H1 (cell line): ENCODE measurements at regions not wholly inside any gene's neighbourhood (a gene's known extent, or its start where the extent isn't known, plus 50 kb on each side); places are given as distances from the start of the nearest gene placed in this dataset.
A peak's percentile ranks its signal among the peaks of the same experiment; 100 is the strongest.

Source experiments
- CTCF ChIA-PET: fragments of 300-600 bp; sonication (Branson Sonifier 250); formaldehyde crosslinking; loops from one replicate; lab custom pipeline; 2021; ENCODE audit not compliant: partially characterized antibody; lab: Charles Lee
- POLR2A ChIA-PET: fragments of 300-600 bp; sonication (Branson Sonifier 250); formaldehyde crosslinking; loops from one replicate; lab custom pipeline; 2021; ENCODE audit warnings: inconsistent platforms; ENCODE audit not compliant: partially characterized antibody; lab: Charles Lee
- DNase-seq, 2 experiments: peaks; one replicate each; pipeline versions ENCODE4 v3.0.0 to v3.0.0-alpha.2; 2010 to 2022; ENCODE audit warnings: low spot score in 2 of 2, low read depth in 1 of 2, mixed read lengths in 1 of 2
- FAIRE-seq: peaks from 2 replicates; lab custom pipeline; 2011; peaks lifted over from hg19 to GRCh38; lab: Jason Lieb, UNC
- H2AFZ ChIP-seq: 2 replicates; pipeline ENCODE4 v1.8.1; 2012; ENCODE audit warnings: low read length, inconsistent platforms
- H2AK5ac ChIP-seq: 2 replicates; pipeline ENCODE4 v1.6.1; 2013; ENCODE audit warnings: low read depth, low read length
- H2BK120ac ChIP-seq: replicated peaks from 2 replicates; pipeline ENCODE3; 2013; ENCODE audit warnings: low read depth, low read length, inconsistent platforms
- H2BK12ac ChIP-seq: 2 replicates; pipeline ENCODE4 v1.6.1; 2013; ENCODE audit warnings: low read depth, low read length
- H2BK15ac ChIP-seq: 2 replicates; pipeline ENCODE4 v1.6.1; 2013; ENCODE audit warnings: low read length
- H2BK20ac ChIP-seq: 2 replicates; pipeline ENCODE4 v1.6.1; 2013; ENCODE audit warnings: low read length
- H2BK5ac ChIP-seq: 2 replicates; pipeline ENCODE4 v1.6.1; 2013; ENCODE audit warnings: low read depth, low read length
- H3K14ac ChIP-seq: 2 replicates; pipeline ENCODE4 v1.6.1; 2013; ENCODE audit warnings: inconsistent platforms; ENCODE audit not compliant: insufficient read length
- H3K18ac ChIP-seq: 2 replicates; pipeline ENCODE4 v1.6.1; 2013; ENCODE audit warnings: low read length; ENCODE audit errors: extremely low read depth
- H3K23ac ChIP-seq: 2 replicates; pipeline ENCODE4 v1.6.1; 2013; ENCODE audit warnings: inconsistent platforms; ENCODE audit not compliant: insufficient read length
- H3K23me2 ChIP-seq: 2 replicates; pipeline ENCODE4 v1.6.1; 2013; ENCODE audit warnings: low read depth, low read length
- H3K27ac ChIP-seq: 2 replicates; pipeline ENCODE4 v1.6.1; 2011; ENCODE audit warnings: low read depth, low read length, inconsistent platforms
- H3K27me3 ChIP-seq, 4 experiments: replicated peaks in 1 of 4; 1 replicate in 1 of 4; 2 replicates in 3 of 4; pipeline versions ENCODE4 v1.6.1 to v1.8.1; 2011 to 2013; ENCODE audit warnings: low read length in 3 of 4, mild to moderate bottlenecking in 3 of 4, inconsistent platforms in 2 of 4, mixed read lengths in 2 of 4, moderate library complexity in 1 of 4; ENCODE audit not compliant: control insufficient read depth in 3 of 4, insufficient read depth in 3 of 4; ENCODE audit errors: extremely low read depth in 1 of 4
- H3K36me3 ChIP-seq, 4 experiments: 2 replicates each; pipeline versions ENCODE4 v1.6.1 to v1.8.1; 2011 to 2013; ENCODE audit warnings: mild to moderate bottlenecking in 4 of 4, low read length in 3 of 4, moderate library complexity in 2 of 4, control low read depth in 1 of 4, inconsistent platforms in 1 of 4; ENCODE audit not compliant: insufficient read depth in 4 of 4, control insufficient read depth in 2 of 4
- H3K4ac ChIP-seq: replicated peaks from 2 replicates; pipeline ENCODE3; 2013; ENCODE audit warnings: low read length, low read depth, mixed read lengths, inconsistent platforms; ENCODE audit not compliant: insufficient read length
- H3K4me1 ChIP-seq, 4 experiments: replicated peaks in 1 of 4; 1 replicate in 1 of 4; 2 replicates in 3 of 4; pipeline versions ENCODE4 v1.6.1 to v1.8.1; 2011 to 2013; ENCODE audit warnings: low read length in 3 of 4, inconsistent platforms in 2 of 4, mixed read lengths in 1 of 4; ENCODE audit not compliant: insufficient read depth in 4 of 4, control insufficient read depth in 3 of 4
- H3K4me2 ChIP-seq, 2 experiments: 2 replicates each; pipeline versions ENCODE4 v1.6.1 to v1.8.1; 2011 to 2013; ENCODE audit warnings: low read depth in 2 of 2, low read length in 2 of 2, control low read depth in 1 of 2, inconsistent platforms in 1 of 2, mild to moderate bottlenecking in 1 of 2; ENCODE audit not compliant: insufficient read depth in 1 of 2
- H3K4me3 ChIP-seq, 4 experiments: fragments of 200-600, 300-600 bp in 1 of 4; sonication (generic), shearing (Covaris generic), sonication (Bioruptor Twin) in 1 of 4; 2 replicates each; pipeline versions ENCODE4 v1.5.1 to v1.8.1; 2011 to 2016; ENCODE audit warnings: low read length in 4 of 4, low read depth in 3 of 4, control low read depth in 2 of 4, inconsistent platforms in 2 of 4, mild to moderate bottlenecking in 2 of 4, mixed read lengths in 1 of 4, moderate library complexity in 1 of 4; ENCODE audit not compliant: insufficient read depth in 2 of 4; ENCODE audit errors: extremely low read depth in 1 of 4
- H3K56ac ChIP-seq: replicated peaks from 2 replicates; pipeline ENCODE3; 2013; ENCODE audit warnings: low read depth, mild to moderate bottlenecking, mixed read lengths, low read length, inconsistent platforms; ENCODE audit not compliant: insufficient read length
- H3K79me1 ChIP-seq: 2 replicates; pipeline ENCODE4 v1.6.1; 2013; ENCODE audit warnings: low read depth, low read length, control low read depth
- H3K79me2 ChIP-seq, 2 experiments: 2 replicates each; pipeline versions ENCODE4 v1.6.1 to v1.8.1; 2012 to 2013; ENCODE audit warnings: low read length in 2 of 2, mild to moderate bottlenecking in 2 of 2, inconsistent platforms in 1 of 2; ENCODE audit not compliant: insufficient read depth in 2 of 2, control insufficient read depth in 1 of 2
- H3K9ac ChIP-seq, 4 experiments: replicated peaks in 1 of 4; 1 replicate in 1 of 4; 2 replicates in 3 of 4; pipeline versions ENCODE4 v1.6.1 to v1.8.1; 2011 to 2013; ENCODE audit warnings: low read depth in 3 of 4, low read length in 3 of 4, control low read depth in 2 of 4, mild to moderate bottlenecking in 2 of 4, moderate library complexity in 2 of 4, inconsistent platforms in 1 of 4; ENCODE audit errors: extremely low read depth in 1 of 4
- H3K9me3 ChIP-seq, 2 experiments: 2 replicates each; pipeline versions ENCODE4 v1.6.1 to v1.8.1; 2012 to 2013; ENCODE audit warnings: mild to moderate bottlenecking in 2 of 2, moderate library complexity in 2 of 2, control low read depth in 1 of 2, inconsistent platforms in 1 of 2, low read depth in 1 of 2, low read length in 1 of 2, mixed read lengths in 1 of 2; ENCODE audit not compliant: insufficient read depth in 2 of 2
- H4K20me1 ChIP-seq, 2 experiments: replicated peaks in 1 of 2; 2 replicates each; pipeline versions ENCODE3 to v1.8.1; 2011 to 2013; ENCODE audit warnings: inconsistent platforms in 2 of 2, low read length in 2 of 2, mild to moderate bottlenecking in 1 of 2; ENCODE audit not compliant: insufficient read depth in 2 of 2, control insufficient read depth in 1 of 2
- H4K5ac ChIP-seq: 2 replicates; pipeline ENCODE4 v1.6.1; 2013; ENCODE audit warnings: low read length, low read depth, mixed read lengths, inconsistent platforms; ENCODE audit not compliant: insufficient read length
- H4K8ac ChIP-seq: 2 replicates; pipeline ENCODE4 v1.8.0; 2013; ENCODE audit warnings: mild to moderate bottlenecking, moderate library complexity, low read length, inconsistent platforms; ENCODE audit not compliant: insufficient read depth; ENCODE audit errors: extremely low read depth
- H4K91ac ChIP-seq: replicated peaks from 2 replicates; pipeline ENCODE3; 2013; ENCODE audit warnings: low read length, mixed read lengths, inconsistent platforms; ENCODE audit not compliant: insufficient read length
- CEBPB ChIP-seq: IDR thresholded peaks from 2 replicates; pipeline ENCODE4 v1.6.1; 2012; ENCODE audit warnings: low read depth, low read length
- E2F6 ChIP-seq: IDR thresholded peaks from 2 replicates; pipeline ENCODE4 v1.6.1; 2012; ENCODE audit warnings: inconsistent platforms
- EZH2 ChIP-seq: fragments of 200-600 bp; sonication (generic); IDR thresholded peaks from 2 replicates; pipeline ENCODE4 v1.7.1; 2012; ENCODE audit warnings: low read depth, mild to moderate bottlenecking, moderate library complexity, low read length, inconsistent platforms; ENCODE audit not compliant: severe bottlenecking
- HDAC6 ChIP-seq: IDR thresholded peaks from one replicate; pipeline ENCODE4 v1.7.1; 2012; ENCODE audit warnings: low read depth, mild to moderate bottlenecking, inconsistent platforms, low read length, moderate library complexity
- JUND ChIP-seq: IDR thresholded peaks from 2 replicates; pipeline ENCODE4 v1.6.1; 2011; ENCODE audit warnings: mild to moderate bottlenecking, improper control_type of control experiment, low read length
- MAX ChIP-seq: IDR thresholded peaks from 2 replicates; pipeline ENCODE4 v1.6.1; 2012; ENCODE audit warnings: inconsistent platforms
- RAD21 ChIP-seq, 2 experiments: IDR thresholded peaks in 1 of 2; conservative IDR thresholded peaks in 1 of 2; 2 replicates each; pipeline ENCODE4 v1.6.1; 2011; ENCODE audit warnings: low read depth in 2 of 2, low read length in 2 of 2, improper control_type of control experiment in 1 of 2, inconsistent platforms in 1 of 2, mild to moderate bottlenecking in 1 of 2, moderate library complexity in 1 of 2
- RXRA ChIP-seq: IDR thresholded peaks from 2 replicates; pipeline ENCODE4 v1.6.1; 2011; ENCODE audit warnings: low read depth, mild to moderate bottlenecking, low read length, moderate library complexity; ENCODE audit not compliant: insufficient read depth
- SIN3A ChIP-seq, 2 experiments: IDR thresholded peaks in 1 of 2; conservative IDR thresholded peaks in 1 of 2; 2 replicates each; pipeline ENCODE4 v1.6.1; 2011 to 2012; ENCODE audit warnings: low read length in 2 of 2, improper control_type of control experiment in 1 of 2, low read depth in 1 of 2, mild to moderate bottlenecking in 1 of 2
- TAF1 ChIP-seq: IDR thresholded peaks from 2 replicates; pipeline ENCODE4 v1.6.1; 2011; ENCODE audit warnings: mild to moderate bottlenecking, low read depth, low read length
- WGBS, 2 experiments: shearing (Covaris generic) in 1 of 2; methylation state at CpG; one replicate each; pipeline versions ENCODE4 v1.1.6 to v1.1.7; 2013 to 2015; ENCODE audit warnings: low lambda C conversion rate in 2 of 2, mixed read lengths in 2 of 2, inconsistent platforms in 1 of 2, low coverage in 1 of 2, missing lambda C conversion rate in 1 of 2; ENCODE audit not compliant: insufficient replicate concordance in 2 of 2, insufficient coverage in 1 of 2, insufficient read length in 1 of 2; ENCODE audit errors: extremely low coverage in 1 of 2, missing lambda C conversion rate in 1 of 2; 5-methylcytosine and 5-hydroxymethylcytosine counted together

- no peak overlapping the region for H3K4me2 ChIP-seq
- peak overlapping the region; percentile 55; the same call in 1 of the 2 replicates for H2BK5ac ChIP-seq
- 94% methylated on average over 2 of the region's 2 CpGs; no CpG with 5 or more reads in 1 of the 2 experiments for WGBS, 2 experiments
- peak overlapping the region; percentile 35; the same call in 1 of the 2 replicates for H2BK15ac ChIP-seq
- no peaks in the 10 kb centered on the region for H3K9me3 ChIP-seq
- no peak overlapping the region for H4K5ac ChIP-seq
- H3K4me1 ChIP-seq: peaks cover 0 to 2% (median 0%) of the 10 kb centered on the region in 4 experiments; a peak in 1 of 7 replicates
- no peaks in the 10 kb centered on the region for H3K23me2 ChIP-seq
- H3K27ac ChIP-seq: no peak overlapping the region
- no peak overlapping the region for H3K56ac ChIP-seq
- H2AK5ac ChIP-seq: no peak overlapping the region
- CTCF ChIA-PET: interaction anchor here (0.7 to 18.4 kb wide), 19 partner anchors 9 to 281 kb away, joined by 3 to 273 read pairs (median 4); no protein-coding TSS in a partner anchor
- H2BK12ac ChIP-seq: peak overlapping the region; percentile 60; the same call in 1 of the 2 replicates
- H3K4ac ChIP-seq: no peak overlapping the region
- no peak overlapping the region for H4K8ac ChIP-seq
- no peak overlapping the region for H2AFZ ChIP-seq
- no peaks in the 10 kb centered on the region for H3K79me1 ChIP-seq
- peak overlapping the region; percentile 29 for H4K91ac ChIP-seq
- POLR2A ChIA-PET: interaction anchor here (3.3 kb wide), 1 partner anchor 281 kb away, joined by 12 read pairs; no protein-coding TSS in a partner anchor
- H4K20me1 ChIP-seq: no peaks in the 10 kb centered on the region
- H3K36me3 ChIP-seq: no peaks in the 10 kb centered on the region
- peaks cover 0 to 3% (median under 1%) of the 10 kb centered on the region in 4 experiments; a peak in 1 of 7 replicates for H3K27me3 ChIP-seq
- no peak overlapping the region for H3K23ac ChIP-seq
- H2BK120ac ChIP-seq: peak overlapping the region; percentile 25
- no peak overlapping the region for H3K14ac ChIP-seq
- no peak overlapping the region for H2BK20ac ChIP-seq
- H3K18ac ChIP-seq: no peak overlapping the region; the same call in 1 of the 2 replicates
- FAIRE-seq (no peak), DNase-seq (no peak)
- H3K9ac ChIP-seq: no peak overlapping the region
- no peaks in the 10 kb centered on the region for H3K79me2 ChIP-seq
- H3K4me3 ChIP-seq: no peak overlapping the region
- TF ChIP-seq HDAC6: no peak
- no peak for TF ChIP-seq JUND
- TF ChIP-seq CEBPB: no peak
- TF ChIP-seq RAD21 (IDR thresholded peaks at IDR 0.05 in 1 of 2, conservative IDR thresholded peaks at IDR 0.05 in 1 of 2; ENCODE audit: low read depth in 2 of 2, low read length in 2 of 2): no peak
- no peak for TF ChIP-seq SIN3A (conservative IDR thresholded peaks at IDR 0.05 in 1 of 2, IDR thresholded peaks at IDR 0.05 in 1 of 2; ENCODE audit: low read depth in 1 of 2, low read length in 2 of 2)
- no peak for TF ChIP-seq MAX
- no peak for TF ChIP-seq TAF1
- no peak for TF ChIP-seq E2F6
- TF ChIP-seq RXRA: no peak
- TF ChIP-seq EZH2: no peak
Measured at GRCh38 chr12:3995306-3995705, 122.1 kb upstream of the PARP11 start.
